Keratinocyte (primary cell): ENCODE measurements at regions not wholly inside any gene's neighbourhood (a gene's known extent, or its start where the extent isn't known, plus 50 kb on each side); places are given as distances from the start of the nearest gene placed in this dataset.

Experiments used
- DNase-seq: peaks from one replicate; pipeline ENCODE4 v3.0.0-alpha.2; 2011; ENCODE audit warnings: low read depth, missing footprints, low spot score
- FAIRE-seq: peaks from 2 replicates; lab custom pipeline; 2011; peaks lifted over from hg19 to GRCh38; lab: Jason Lieb, UNC
- H2AFZ ChIP-seq: 2 replicates; pipeline ENCODE4 v1.6.0; 2012; ENCODE audit warnings: low read length, control low read depth, inconsistent platforms; ENCODE audit not compliant: control insufficient read depth
- H3K27ac ChIP-seq: 2 replicates; pipeline ENCODE4 v1.5.1; 2011; ENCODE audit warnings: low read length; ENCODE audit not compliant: control insufficient read depth, insufficient read depth
- H3K27me3 ChIP-seq: 3 replicates; pipeline ENCODE4 v1.6.0; 2011; ENCODE audit warnings: low read length; ENCODE audit not compliant: control insufficient read depth, insufficient read depth; ENCODE audit errors: extremely low read depth
- H3K36me3 ChIP-seq, 2 experiments: 2 replicates in 1 of 2; 3 replicates in 1 of 2; pipeline ENCODE4 v1.5.1; 2011; ENCODE audit warnings: low read length in 2 of 2, mild to moderate bottlenecking in 1 of 2; ENCODE audit not compliant: control insufficient read depth in 2 of 2, insufficient read depth in 2 of 2; ENCODE audit errors: extremely low read depth in 1 of 2
- H3K4me1 ChIP-seq: 3 replicates; pipeline ENCODE4 v1.5.1; 2011; ENCODE audit warnings: low read length; ENCODE audit not compliant: control insufficient read depth, insufficient read depth; ENCODE audit errors: extremely low read depth
- H3K4me2 ChIP-seq: 3 replicates; pipeline ENCODE4 v1.6.0; 2011; ENCODE audit warnings: low read depth, low read length; ENCODE audit not compliant: control insufficient read depth, insufficient read depth; ENCODE audit errors: extremely low read depth
- H3K4me3 ChIP-seq, 3 experiments: fragments of 200-600 bp in 1 of 3; sonication (generic) in 1 of 3; 2 replicates in 2 of 3; 3 replicates in 1 of 3; pipeline ENCODE4 v1.5.1; 2011 to 2016; ENCODE audit warnings: low read length in 3 of 3, mild to moderate bottlenecking in 3 of 3, control low read depth in 2 of 3, inconsistent platforms in 1 of 3, low read depth in 1 of 3, mixed read lengths in 1 of 3, mixed run types in 1 of 3, moderate library complexity in 1 of 3; ENCODE audit not compliant: control insufficient read depth in 2 of 3, insufficient read depth in 2 of 3; ENCODE audit errors: extremely low read depth in 1 of 3
- H3K79me2 ChIP-seq: 2 replicates; pipeline ENCODE4 v1.6.0; 2012; ENCODE audit warnings: low read length; ENCODE audit not compliant: control insufficient read depth, insufficient read depth
- H3K9ac ChIP-seq: 3 replicates; pipeline ENCODE4 v1.6.0; 2011; ENCODE audit warnings: low read length; ENCODE audit not compliant: control insufficient read depth, insufficient read depth; ENCODE audit errors: extremely low read depth
- H3K9me1 ChIP-seq: 3 replicates; pipeline ENCODE4 v1.6.0; 2011; ENCODE audit warnings: low read length; ENCODE audit not compliant: control insufficient read depth, insufficient read depth; ENCODE audit errors: extremely low read depth
- H3K9me3 ChIP-seq: 2 replicates; pipeline ENCODE4 v1.5.1; 2012; ENCODE audit warnings: low read depth, low read length; ENCODE audit not compliant: control insufficient read depth
- H4K20me1 ChIP-seq: 3 replicates; pipeline ENCODE4 v1.6.0; 2011; ENCODE audit warnings: low read length; ENCODE audit not compliant: control insufficient read depth, insufficient read depth; ENCODE audit errors: extremely low read depth
- CTCF ChIP-seq, 3 experiments: IDR thresholded peaks in 1 of 3; conservative IDR thresholded peaks in 1 of 3; optimal IDR thresholded peaks in 1 of 3; 2 replicates in 2 of 3; 3 replicates in 1 of 3; pipeline versions ENCODE3 to v1.5.1; 2011; ENCODE audit warnings: low read length in 3 of 3, mild to moderate bottlenecking in 3 of 3, moderate library complexity in 2 of 3, control low read depth in 1 of 3, inconsistent platforms in 1 of 3; ENCODE audit not compliant: insufficient read depth in 2 of 3; ENCODE audit errors: extremely low read depth in 1 of 3
- EZH2 ChIP-seq: IDR thresholded peaks from one replicate; pipeline ENCODE4 v1.6.1; 2012; ENCODE audit warnings: inconsistent platforms, mild to moderate bottlenecking, low read length, moderate library complexity
- dilution Hi-C: fragments of 300-500 bp; cut with MboI; formaldehyde crosslinking; loops from one replicate; pipeline ENCODE4 v1.7.0; 2020; ENCODE audit warnings: low sequenced_read_pairs; ENCODE audit not compliant: extremely low pct_ligation_motif_present

- no peak for TF ChIP-seq CTCF (optimal IDR thresholded peaks at IDR 0.05 in 1 of 3, IDR thresholded peaks at IDR 0.05 in 1 of 3, conservative IDR thresholded peaks at IDR 0.05 in 1 of 3; ENCODE audit: extremely low read depth in 1 of 3, insufficient read depth in 2 of 3, low read length in 3 of 3)
- no peak for TF ChIP-seq EZH2
- no peaks in the 10 kb centered on the region for H3K27me3 ChIP-seq
Measured at GRCh38 chr9:82722051-82722450, 340.9 kb downstream of the RASEF start.

GRCh38 chr9:82722561-82722960 is 340.4 kb downstream of the RASEF start:
- no peak overlapping the region for H3K4me3 ChIP-seq
- no peak for DNase-seq
- no peak for TF ChIP-seq CTCF (optimal IDR thresholded peaks at IDR 0.05 in 1 of 3, IDR thresholded peaks at IDR 0.05 in 1 of 3, conservative IDR thresholded peaks at IDR 0.05 in 1 of 3; ENCODE audit: extremely low read depth in 1 of 3, insufficient read depth in 2 of 3, low read length in 3 of 3)
- no peak for TF ChIP-seq EZH2
- no peak overlapping the region for H3K27ac ChIP-seq
- H3K4me2 ChIP-seq: no peak overlapping the region
- no peaks in the 10 kb centered on the region for H3K36me3 ChIP-seq
- H4K20me1 ChIP-seq: no peaks in the 10 kb centered on the region
- H3K27me3 ChIP-seq: no peaks in the 10 kb centered on the region
- FAIRE-seq: no peak
- no peaks in the 10 kb centered on the region for H3K9me3 ChIP-seq
- no peak overlapping the region for H2AFZ ChIP-seq
- no peaks in the 10 kb centered on the region for H3K4me1 ChIP-seq
- no peaks in the 10 kb centered on the region for H3K79me2 ChIP-seq
- H3K9me1 ChIP-seq: no peaks in the 10 kb centered on the region
- H3K9ac ChIP-seq: no peak overlapping the region
- dilution Hi-C loops: no loop called here

More at GRCh38 chr9:82722051-82722450, 340.9 kb downstream of the RASEF start:
- no peaks in the 10 kb centered on the region for H4K20me1 ChIP-seq
- no peak overlapping the region for H3K4me2 ChIP-seq
- H3K4me3 ChIP-seq: no peak overlapping the region
- no peak for DNase-seq
- H3K9ac ChIP-seq: no peak overlapping the region
- no peaks in the 10 kb centered on the region for H3K79me2 ChIP-seq
- FAIRE-seq: no peak
- no peaks in the 10 kb centered on the region for H3K36me3 ChIP-seq
- H2AFZ ChIP-seq: no peak overlapping the region
- H3K4me1 ChIP-seq: no peaks in the 10 kb centered on the region
- no peaks in the 10 kb centered on the region for H3K9me1 ChIP-seq
- no peaks in the 10 kb centered on the region for H3K9me3 ChIP-seq
- H3K27ac ChIP-seq: no peak overlapping the region
- dilution Hi-C loops: no loop called here
